GM10248 (cell line): ENCODE measurements at regions not wholly inside any gene's neighbourhood (a gene's known extent, or its start where the extent isn't known, plus 50 kb on each side); places are given as distances from the start of the nearest gene placed in this dataset.

ENCODE experiments used
- CTCF ChIA-PET: fragments of 300-600 bp; sonication (Branson Sonifier 250); formaldehyde crosslinking; extraction: SDS; loops from one replicate; lab custom pipeline; 2021; ENCODE audit warnings: antibody characterized with exemption; lab: Yijun Ruan, JAX
- POLR2A ChIA-PET: fragments of 350-650 bp; sonication (Branson Sonifier 250); formaldehyde crosslinking; extraction: SDS; loops from one replicate; lab custom pipeline; 2020; ENCODE audit warnings: antibody characterized with exemption; lab: Yijun Ruan, JAX
- DNase-seq: peaks from one replicate; pipeline ENCODE4 v3.0.0; 2012; ENCODE audit errors: extremely low spot score
- CTCF ChIP-seq: IDR thresholded peaks from 2 replicates; pipeline ENCODE4 v1.5.1; 2012; ENCODE audit warnings: mild to moderate bottlenecking, low read depth; ENCODE audit errors: extremely low read depth, missing control alignments, control extremely low read depth

GRCh38 chr5:77839691-77840090, 63.6 kb upstream of the TBCA start:
- ChIA-PET POLR2A (no interaction called here), CTCF (no interaction called here)
- TF ChIP-seq CTCF = no peak
- no peak for DNase-seq

GRCh38 chr5:77832938-77833337, 56.8 kb upstream of the TBCA start:
- CTCF ChIA-PET = interaction anchor here (0.9 to 1.3 kb wide), 2 partner anchors 8 to 704 kb away, joined by 3 to 4 read pairs; no protein-coding TSS in a partner anchor
- no peak for DNase-seq
- TF ChIP-seq CTCF = no peak
- POLR2A ChIA-PET = no interaction called here

- no peak for TF ChIP-seq CTCF
- no peak for DNase-seq
- CTCF ChIA-PET = no interaction called here
- POLR2A ChIA-PET = no interaction called here
Observed at GRCh38 chr5:77832166-77832770, 56.1 kb upstream of the TBCA start.

GRCh38 chr5:77828445-77828844, 52.3 kb upstream of the TBCA start:
- no peak for DNase-seq
- no peak for TF ChIP-seq CTCF
- ChIA-PET POLR2A (no interaction called here), CTCF (interaction anchor here (0.6 to 1.5 kb wide), 2 partner anchors 9 to 92 kb away, joined by 3 to 4 read pairs; no protein-coding TSS in a partner anchor)
